NCI-H128 (cell line): ENCODE measurements at regions not wholly inside any gene's neighbourhood (a gene's known extent, or its start where the extent isn't known, plus 50 kb on each side); places are given as distances from the start of the nearest gene placed in this dataset.
A peak's percentile ranks its signal among the peaks of the same experiment; 100 is the strongest.

Source experiments
- DNase-seq: peaks from one replicate; lab custom pipeline; 2025; ENCODE audit not compliant: unreplicated experiment; lab: John Stamatoyannopoulos, UW

DNA sequence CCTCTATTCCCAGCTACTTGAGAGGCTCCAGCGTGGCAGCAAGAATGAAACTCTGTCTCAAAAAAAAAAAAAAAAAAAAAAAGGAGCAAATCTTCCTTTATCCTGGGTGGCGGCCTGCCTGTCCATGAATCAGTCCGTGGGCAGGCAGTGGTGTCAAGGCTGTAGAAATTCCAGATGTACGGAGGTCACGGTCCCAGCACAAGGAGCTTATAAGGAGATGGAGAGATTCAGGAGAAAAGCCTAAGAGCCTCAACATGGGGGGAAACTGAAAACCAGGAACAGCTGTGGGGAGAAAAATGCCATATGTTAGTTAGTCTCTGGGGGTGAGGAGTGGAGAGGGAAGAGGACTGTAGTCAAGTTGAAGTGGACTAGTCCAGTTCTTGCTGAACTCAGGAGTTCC is 130.5 kb upstream of the CRY1 start:
- no peak for DNase-seq

DNA sequence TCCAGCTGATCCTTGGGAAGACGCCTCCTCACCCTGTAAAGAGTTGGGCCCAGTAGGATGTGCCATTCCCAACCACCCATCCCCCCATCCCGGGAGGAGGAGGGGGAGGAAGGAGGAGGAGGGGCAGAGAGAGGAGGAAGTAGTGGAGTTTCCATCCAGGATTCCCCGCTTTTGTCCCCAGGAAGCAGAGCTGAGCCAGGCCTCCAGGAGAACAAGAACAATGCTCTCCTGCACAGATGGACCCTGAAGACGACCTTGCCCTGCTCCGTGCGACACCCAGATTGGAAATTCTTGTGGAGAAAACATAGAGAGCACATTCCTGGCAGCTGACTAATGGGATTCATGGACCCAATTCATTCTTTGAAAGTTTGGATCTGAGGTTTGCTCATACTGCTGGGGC is 132.3 kb upstream of the CRY1 start:
- no peak for DNase-seq

- no peak for DNase-seq
These were observed 132.8 kb upstream of the CRY1 start for GRCh38 chr12:107226126-107226525.

DNA sequence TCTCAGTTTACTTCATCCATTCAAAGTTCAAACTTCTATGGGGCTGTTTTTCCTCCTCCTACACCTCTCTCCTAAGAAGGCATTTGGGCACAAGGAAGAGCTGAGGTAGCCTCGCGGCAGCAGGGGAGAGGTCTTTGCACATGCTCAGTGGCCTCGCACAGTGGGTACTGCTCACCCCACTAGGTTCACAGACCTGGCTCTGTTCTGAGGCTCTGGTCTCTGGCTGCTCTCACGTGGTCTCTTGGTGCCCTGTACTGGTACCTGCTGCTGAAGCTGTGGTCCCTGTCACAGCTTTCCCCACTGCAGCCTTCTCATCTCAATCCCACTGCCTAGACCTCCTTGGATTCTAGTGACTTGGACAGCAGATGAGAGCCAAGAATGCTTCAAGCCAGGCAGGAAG is 134.7 kb upstream of the CRY1 start:
- DNase-seq = no peak

- no peak for DNase-seq
These were observed 136.5 kb upstream of the CRY1 start for GRCh38 chr12:107229827-107230226.

GRCh38 chr12:107231303-107231702 is 138.0 kb upstream of the CRY1 start:
- DNase-seq = no peak

- DNase-seq = no peak
These were observed 140.2 kb upstream of the CRY1 start for GRCh38 chr12:107233551-107233950.

DNA sequence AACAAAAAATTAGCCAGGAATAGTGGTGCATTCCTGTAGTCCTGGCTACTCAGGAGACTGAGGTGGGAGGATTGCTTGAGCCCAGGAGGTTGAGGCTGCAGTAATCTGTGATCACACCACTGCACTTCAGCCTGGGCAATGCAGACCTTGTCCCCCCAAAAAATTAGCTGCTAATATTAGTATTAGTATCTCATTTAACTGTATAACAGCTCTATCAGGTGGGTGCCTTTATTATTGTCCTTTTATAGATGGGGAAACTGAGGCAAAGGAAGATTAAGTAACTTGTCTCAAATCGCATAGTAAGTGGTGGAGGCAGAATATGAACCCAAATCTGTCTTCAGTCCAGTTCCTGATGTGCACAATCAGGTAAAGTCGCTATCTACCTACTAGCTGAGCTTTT is 142.3 kb upstream of the CRY1 start:
- no peak for DNase-seq

DNA sequence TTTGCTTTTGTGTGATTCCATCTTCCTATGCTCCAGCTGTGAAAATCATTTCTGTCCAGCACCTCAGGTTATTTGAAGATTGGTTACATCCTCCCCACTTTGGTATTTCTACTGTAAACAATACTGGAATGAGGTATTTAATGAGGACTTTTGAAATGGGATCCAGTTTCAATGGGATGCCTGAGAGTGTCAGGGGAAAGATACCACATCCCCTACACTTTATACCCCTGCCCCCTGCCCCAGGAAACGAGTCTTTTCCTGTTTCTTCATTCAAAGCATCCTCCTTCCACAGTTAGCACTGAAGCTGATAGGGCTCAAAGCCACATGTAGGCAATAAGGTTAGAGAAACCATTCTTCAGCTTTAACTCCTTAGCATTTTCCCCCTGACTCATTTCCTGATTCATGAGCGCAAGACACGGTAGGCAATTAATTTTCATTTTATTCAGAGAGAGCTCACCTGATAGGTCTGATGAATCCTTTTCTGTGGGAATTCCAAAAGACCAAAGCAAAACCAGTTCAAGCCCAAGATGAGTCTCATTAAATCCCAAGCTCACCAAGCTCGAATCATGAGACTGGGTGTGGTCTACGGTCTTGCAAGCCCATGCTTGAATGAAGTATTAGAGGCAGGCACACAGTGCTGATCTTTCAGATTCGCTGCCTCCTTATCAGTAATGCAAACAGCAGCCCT is 143.6 kb upstream of the CRY1 start:
- DNase-seq = no peak

GRCh38 chr12:107238296-107238695 is 144.9 kb upstream of the CRY1 start:
- no peak for DNase-seq

- DNase-seq = no peak
These were observed 148.1 kb upstream of the CRY1 start for GRCh38 chr12:107241411-107241810.

DNA sequence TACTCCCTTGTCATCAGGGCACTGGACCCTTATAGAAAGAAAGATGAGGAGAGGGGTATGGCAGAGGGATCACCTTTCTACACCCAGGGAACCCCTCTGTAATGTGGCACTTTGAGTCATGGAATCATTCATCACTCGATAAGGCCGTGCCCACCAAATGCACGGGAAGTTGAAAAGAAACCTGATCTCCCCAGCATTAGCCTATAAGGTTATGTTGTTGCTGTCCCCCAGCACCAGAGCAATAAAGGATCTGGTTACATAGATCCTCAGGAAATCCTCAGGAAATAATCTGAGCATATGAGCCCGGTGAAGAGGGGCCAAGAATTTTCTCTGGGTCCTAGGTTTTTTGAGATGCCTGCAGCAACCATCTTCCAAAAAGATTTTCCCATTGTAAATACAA is 148.8 kb upstream of the CRY1 start:
- DNase-seq = peak; percentile 23

- peak; percentile 17 for DNase-seq
These were observed 150.0 kb upstream of the CRY1 start for GRCh38 chr12:107243341-107243740.

GRCh38 chr12:107244584-107244983 is 151.2 kb upstream of the CRY1 start:
- DNase-seq = no peak

DNA sequence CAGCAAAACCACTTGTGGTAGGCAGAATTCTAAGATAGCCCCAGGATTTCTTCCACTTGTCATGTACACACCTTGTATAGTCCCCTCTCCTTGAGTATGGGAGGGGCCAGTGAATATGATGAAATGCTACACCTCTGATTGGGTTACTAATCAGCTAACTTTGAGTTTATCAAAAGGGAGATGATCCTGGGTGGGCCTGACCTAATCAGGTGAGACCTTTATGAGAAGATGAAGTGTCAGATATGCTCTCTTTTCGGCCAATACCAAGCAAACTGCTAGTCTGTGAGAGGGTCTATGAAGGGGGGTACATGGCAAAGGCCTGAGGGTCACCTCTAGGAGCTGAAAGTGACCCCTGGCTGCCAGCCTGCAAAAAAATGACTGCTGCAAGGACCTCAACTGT is 154.3 kb upstream of the CRY1 start:
- no peak for DNase-seq

DNA sequence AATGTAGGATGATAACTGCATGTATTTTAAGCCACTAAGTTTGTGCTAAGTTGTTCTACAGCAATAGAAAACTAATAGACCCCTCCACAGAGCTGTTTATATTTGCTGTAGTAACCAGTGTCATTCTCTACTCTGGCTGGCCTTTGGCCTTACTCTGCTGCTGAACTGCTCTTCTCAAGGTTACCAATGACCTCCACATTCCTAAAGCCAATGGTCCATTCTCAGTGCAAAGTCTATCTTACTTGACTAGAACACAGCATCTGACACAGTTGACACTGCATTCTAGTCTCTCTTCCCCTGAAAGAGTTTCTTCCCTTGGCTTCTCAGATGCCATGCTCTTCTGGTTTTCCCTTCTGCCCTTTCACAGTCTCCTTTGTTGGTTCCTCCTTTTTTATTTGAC is 154.8 kb upstream of the CRY1 start:
- DNase-seq = no peak

DNA sequence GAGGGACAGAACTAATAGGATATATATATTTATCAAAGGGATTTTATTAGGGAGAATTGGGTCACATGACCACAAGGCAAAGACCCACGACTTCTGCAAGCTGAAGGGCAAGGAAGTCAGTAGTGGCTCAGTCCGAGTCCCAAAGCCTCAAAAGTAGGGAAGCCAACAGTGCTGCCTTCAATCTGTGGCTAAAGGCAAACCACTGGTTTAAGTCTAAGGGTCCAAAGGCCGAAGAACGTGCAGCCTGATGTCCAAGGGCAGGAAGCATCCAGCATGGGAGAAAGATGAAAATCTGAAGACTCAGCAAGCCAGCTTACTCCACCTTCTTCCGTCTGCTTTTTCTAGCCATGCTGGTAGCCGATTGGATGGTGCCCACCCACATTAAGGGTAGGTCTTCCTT is 157.9 kb upstream of the CRY1 start:
- DNase-seq = no peak

DNA sequence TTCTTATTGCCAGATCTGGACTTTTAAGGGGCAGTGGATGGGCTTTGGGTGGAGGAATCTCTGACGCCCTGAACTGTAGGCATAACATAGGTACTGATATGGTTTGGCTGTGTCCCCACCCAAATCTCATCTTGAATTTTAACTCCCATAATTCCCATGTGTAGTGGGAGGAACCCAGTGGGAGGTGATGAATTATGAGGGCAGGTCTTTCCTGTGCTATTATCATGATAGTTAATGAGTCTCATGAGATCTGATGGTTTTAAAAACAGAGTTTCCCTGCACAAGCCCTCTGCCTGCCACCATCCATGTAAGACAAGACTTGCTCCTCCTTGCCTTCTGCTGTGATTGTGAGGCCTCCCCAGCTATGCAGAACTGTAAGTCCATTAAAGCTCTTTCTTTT is 160.0 kb upstream of the CRY1 start:
- DNase-seq = no peak

GRCh38 chr12:107254258-107254856 is 161.0 kb upstream of the CRY1 start:
- DNase-seq = no peak

- no peak for DNase-seq
These were observed 165.4 kb upstream of the CRY1 start for GRCh38 chr12:107258780-107259179.

DNA sequence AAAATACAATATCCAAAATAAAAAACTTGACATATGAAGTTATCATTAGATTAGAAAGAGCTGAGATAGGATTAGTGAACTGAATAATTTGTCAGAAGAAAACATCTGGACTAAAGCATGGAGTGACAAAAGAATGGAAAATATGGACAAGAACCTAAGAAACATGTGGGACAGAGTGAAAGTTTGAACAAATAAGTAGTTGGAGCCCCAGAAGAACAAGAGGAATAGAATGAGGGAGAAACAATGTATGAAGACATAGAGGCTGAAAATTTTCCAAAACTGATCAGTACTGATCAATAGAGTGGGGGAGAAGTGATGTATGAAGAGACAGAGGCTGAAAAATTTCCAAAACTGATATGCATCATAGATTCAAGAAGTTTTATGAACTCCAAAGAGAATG is 170.6 kb upstream of the CRY1 start:
- DNase-seq = no peak

DNA sequence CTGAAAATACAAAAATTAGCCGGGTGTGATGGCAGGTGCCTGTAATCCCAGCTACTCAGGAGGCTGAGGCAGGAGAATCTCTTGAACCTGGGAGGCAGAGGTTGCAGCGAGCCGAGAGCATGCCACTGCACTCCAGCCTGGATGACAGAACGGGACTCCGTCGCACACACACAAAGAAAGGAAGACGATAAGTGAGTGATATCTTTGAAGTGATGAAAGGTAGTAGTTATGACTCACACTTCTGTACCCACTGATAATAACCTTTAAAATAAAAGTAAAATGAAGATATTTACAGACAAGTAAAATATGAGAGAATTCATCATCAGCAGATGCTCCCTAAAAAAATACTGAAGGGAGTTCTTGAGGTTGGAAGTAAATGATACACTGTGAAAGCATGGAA is 171.3 kb upstream of the CRY1 start:
- no peak for DNase-seq

DNA sequence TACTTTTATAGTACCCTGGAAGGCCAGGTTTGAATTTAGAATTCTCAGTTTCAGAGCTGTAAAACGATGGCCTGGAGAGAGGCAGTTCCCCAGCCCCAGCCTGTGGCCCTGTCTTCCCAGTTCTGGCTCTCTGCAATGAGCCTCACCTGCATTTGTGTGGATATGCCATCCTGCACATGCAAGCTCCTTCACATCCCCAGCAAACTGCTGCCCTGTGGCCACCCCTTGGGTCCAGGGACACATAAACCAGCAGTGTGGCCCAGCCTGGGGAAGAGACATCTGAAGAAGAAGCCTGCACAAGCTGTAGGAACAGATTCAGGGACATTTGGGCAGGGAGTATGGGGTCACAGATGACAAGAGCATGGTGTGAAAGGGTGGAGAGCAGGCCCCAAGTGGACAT is 174.3 kb upstream of the CRY1 start:
- DNase-seq = no peak
